Epithelial cell of proximal tubule (primary cell): ENCODE measurements at regions not wholly inside any gene's neighbourhood (a gene's known extent, or its start where the extent isn't known, plus 50 kb on each side); places are given as distances from the start of the nearest gene placed in this dataset.

Source experiments
- DNase-seq: peaks from one replicate; pipeline ENCODE4 v3.0.0-alpha.2; 2011; ENCODE audit warnings: low read depth
- H3K4me3 ChIP-seq: 2 replicates; pipeline ENCODE4 v1.5.1; 2011; ENCODE audit warnings: low read depth, mild to moderate bottlenecking, low read length
- CTCF ChIP-seq: conservative IDR thresholded peaks from 2 replicates; pipeline ENCODE4 v1.5.1; 2012; ENCODE audit warnings: low read depth, mild to moderate bottlenecking, low read length

DNA sequence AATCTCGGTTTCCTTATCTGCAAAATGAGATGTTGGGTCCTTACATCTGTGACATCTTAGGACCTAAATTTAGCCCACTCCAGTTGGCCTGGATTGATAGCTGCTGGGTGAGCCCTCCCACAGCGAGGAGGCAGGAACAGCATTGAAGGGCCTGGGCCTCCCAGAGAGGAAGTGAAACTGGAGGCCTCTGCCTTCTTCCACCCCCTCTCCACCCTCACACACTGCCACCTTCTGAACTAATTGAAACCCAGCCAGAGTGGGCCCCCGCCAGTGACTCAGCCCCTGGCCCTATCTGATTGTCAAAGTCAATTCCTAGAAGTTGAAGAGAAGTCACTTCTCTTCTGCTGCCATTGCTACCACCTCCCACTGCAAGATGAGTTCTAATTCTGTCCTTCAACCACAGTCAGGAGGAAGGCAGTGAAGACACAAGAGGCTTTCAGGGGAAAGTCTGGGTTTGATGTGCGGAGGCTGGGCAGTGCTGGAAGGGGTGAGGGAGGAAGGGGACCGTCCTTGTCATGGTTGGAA is 55.2 kb upstream of the NEK6 start:
- DNase-seq: no peak
- H3K4me3 ChIP-seq: no peak overlapping the region
- no peak for TF ChIP-seq CTCF

GRCh38 chr9:124205686-124206352 is 51.9 kb upstream of the NEK6 start:
- no peak overlapping the region for H3K4me3 ChIP-seq
- TF ChIP-seq CTCF: no peak
- DNase-seq: no peak

GRCh38 chr9:124206391-124206790 is 51.4 kb upstream of the NEK6 start:
- H3K4me3 ChIP-seq: no peak overlapping the region
- DNase-seq: no peak
- no peak for TF ChIP-seq CTCF
